GM12878 (cell line): ENCODE measurements at regions not wholly inside any gene's neighbourhood (a gene's known extent, or its start where the extent isn't known, plus 50 kb on each side); places are given as distances from the start of the nearest gene placed in this dataset.

ENCODE experiments used
- ATAC-seq: fragments of 200-7000 bp; cut with Tn5 transposase; 3 replicates; pipeline ENCODE4 v1.9.1; 2020; ENCODE audit warnings: mild to moderate bottlenecking, moderate library complexity
- BruUV-seq: library from RNA; stranded (reverse); fragments of 400-500 nt; replicated peaks from 2 replicates; lab custom pipeline; 2021; lab: Mats Ljungman, UMichigan
- CTCF ChIA-PET: fragments of 300-600 bp; sonication (Branson Sonifier 250); formaldehyde crosslinking; extraction: SDS; loops from one replicate; lab custom pipeline; 2021; ENCODE audit warnings: inconsistent platforms; lab: Yijun Ruan, JAX
- POLR2A ChIA-PET: fragments of 350-600 bp; formaldehyde crosslinking; extraction: SDS; loops from one replicate; lab custom pipeline; 2021; ENCODE audit warnings: inconsistent platforms; lab: Charles Lee
- RAD21 ChIA-PET: fragments of 300-600 bp; sonication (Branson Sonifier 250); formaldehyde crosslinking; loops from one replicate; lab custom pipeline; 2023; ENCODE audit warnings: antibody characterized with exemption; ENCODE audit not compliant: unreplicated experiment; lab: Charles Lee
- SMC1A ChIA-PET: fragments of 300-600 bp; sonication (Branson Sonifier 250); formaldehyde crosslinking; loops from one replicate; lab custom pipeline; 2023; ENCODE audit not compliant: unreplicated experiment, uncharacterized antibody; lab: Charles Lee
- DNase-seq: peaks from one replicate; pipeline ENCODE4 v3.0.0-alpha.2; 2011; ENCODE audit warnings: low read depth, low spot score
- FAIRE-seq: peaks from 3 replicates; lab custom pipeline; 2011; peaks lifted over from hg19 to GRCh38; lab: Jason Lieb, UNC
- H2AFZ ChIP-seq: 2 replicates; pipeline ENCODE4 v1.6.0; 2011; ENCODE audit warnings: low read depth, low read length, control low read depth; ENCODE audit not compliant: control insufficient read depth
- H3K27ac ChIP-seq: 2 replicates; pipeline ENCODE4 v1.5.1; 2011; ENCODE audit warnings: control low read depth; ENCODE audit not compliant: control insufficient read depth, insufficient read depth
- H3K27me3 ChIP-seq, 2 experiments: replicated peaks in 1 of 2; 2 replicates each; pipeline versions ENCODE4 v1.6.0 to v1.6.1; 2011; ENCODE audit warnings: low read length in 1 of 2; ENCODE audit not compliant: control insufficient read depth in 2 of 2, insufficient read depth in 2 of 2
- H3K36me3 ChIP-seq, 2 experiments: 2 replicates each; pipeline ENCODE4 v1.5.1; 2011; ENCODE audit warnings: low read length in 1 of 2; ENCODE audit not compliant: control insufficient read depth in 2 of 2, insufficient read depth in 2 of 2
- H3K4me1 ChIP-seq: 2 replicates; pipeline ENCODE4 v1.6.1; 2011; ENCODE audit warnings: mild to moderate bottlenecking, low read length, moderate library complexity, mixed read lengths; ENCODE audit not compliant: control insufficient read depth, insufficient read depth
- H3K4me2 ChIP-seq: 2 replicates; pipeline ENCODE4 v1.6.0; 2011; ENCODE audit warnings: control low read depth; ENCODE audit not compliant: control insufficient read depth, insufficient read depth
- H3K4me3 ChIP-seq: fragments of 200-600 bp; sonication (generic); 2 replicates; pipeline ENCODE4 v1.5.1; 2016
- H3K79me2 ChIP-seq: 2 replicates; pipeline ENCODE4 v1.6.0; 2011; ENCODE audit warnings: low read length; ENCODE audit not compliant: control insufficient read depth, insufficient read depth
- H3K9ac ChIP-seq: 2 replicates; pipeline ENCODE4 v1.8.0; 2011; ENCODE audit warnings: low read length, control low read depth, mixed read lengths; ENCODE audit not compliant: control insufficient read depth, insufficient read depth
- H3K9me3 ChIP-seq: replicated peaks from 3 replicates; pipeline ENCODE4 v1.5.1; 2011; ENCODE audit warnings: mild to moderate bottlenecking, low read length; ENCODE audit not compliant: control insufficient read depth, insufficient read depth
- H4K20me1 ChIP-seq: 2 replicates; pipeline ENCODE4 v1.6.0; 2011; ENCODE audit not compliant: control insufficient read depth, insufficient read depth
- MYB ChIP-seq: fragments of 150-350 bp; IDR thresholded peaks from 2 replicates; pipeline ENCODE4 v1.6.1; 2014; ENCODE audit warnings: mild to moderate bottlenecking, low read depth, low read length, borderline replicate concordance
- NFXL1 ChIP-seq: fragments of 450-650 bp; IDR thresholded peaks from 2 replicates; pipeline ENCODE4 v1.6.1; 2017; ENCODE audit warnings: antibody characterized with exemption, mild to moderate bottlenecking, borderline replicate concordance
- SREBF1 ChIP-seq: IDR thresholded peaks from 2 replicates; pipeline ENCODE4 v1.6.1; 2012; ENCODE audit warnings: mild to moderate bottlenecking, low read length
- STAT1 ChIP-seq: fragments of 450-650 bp; conservative IDR thresholded peaks from 2 replicates; pipeline ENCODE4 v1.6.1; 2014; ENCODE audit warnings: antibody characterized with exemption, mild to moderate bottlenecking
- YBX1 ChIP-seq: fragments of 450-650 bp; IDR thresholded peaks from 2 replicates; pipeline ENCODE4 v1.6.1; 2016; ENCODE audit warnings: antibody characterized with exemption
- YY1 ChIP-seq: IDR thresholded peaks from 2 replicates; pipeline ENCODE4 v1.6.1; 2011; ENCODE audit warnings: low read depth, mild to moderate bottlenecking, low read length
- ZNF384 ChIP-seq: IDR thresholded peaks from 2 replicates; pipeline ENCODE4 v1.6.1; 2012; ENCODE audit warnings: low read depth, mild to moderate bottlenecking, low read length, improper control_type of control experiment, borderline replicate concordance
- ZZZ3 ChIP-seq: IDR thresholded peaks from 2 replicates; pipeline ENCODE4 v1.6.1; 2011; ENCODE audit warnings: low read depth; ENCODE audit not compliant: control insufficient read depth, insufficient read length
- WGBS: methylation state at CpG from one replicate; pipeline ENCODE4 v1.1.6; 2016; ENCODE audit warnings: low lambda C conversion rate; ENCODE audit not compliant: insufficient replicate concordance, insufficient coverage; ENCODE audit errors: missing lambda C conversion rate; 5-methylcytosine and 5-hydroxymethylcytosine counted together
- in situ Hi-C: fragments of 300-500 bp; cut with MboI; formaldehyde crosslinking; loops from 9 replicates; pipeline ENCODE4 v1.14.3; 2018; ENCODE audit warnings: mixed read lengths
- intact Hi-C: fragments of 100-400 bp; cut with micrococcal nuclease; formaldehyde crosslinking; loops from one replicate; pipeline ENCODE4 v1.14.2; 2022; ENCODE audit not compliant: unreplicated experiment
- TF ChIP-seq, protein P1 (sequence below): fragments of 450-650 bp; IDR thresholded peaks from 2 replicates; pipeline ENCODE4 v1.6.1; 2014; ENCODE audit warnings: mild to moderate bottlenecking
- TF ChIP-seq, protein P2 (sequence below): fragments of 450-650 bp; IDR thresholded peaks from 2 replicates; pipeline ENCODE4 v1.6.1; 2016; ENCODE audit warnings: mild to moderate bottlenecking

DNA sequence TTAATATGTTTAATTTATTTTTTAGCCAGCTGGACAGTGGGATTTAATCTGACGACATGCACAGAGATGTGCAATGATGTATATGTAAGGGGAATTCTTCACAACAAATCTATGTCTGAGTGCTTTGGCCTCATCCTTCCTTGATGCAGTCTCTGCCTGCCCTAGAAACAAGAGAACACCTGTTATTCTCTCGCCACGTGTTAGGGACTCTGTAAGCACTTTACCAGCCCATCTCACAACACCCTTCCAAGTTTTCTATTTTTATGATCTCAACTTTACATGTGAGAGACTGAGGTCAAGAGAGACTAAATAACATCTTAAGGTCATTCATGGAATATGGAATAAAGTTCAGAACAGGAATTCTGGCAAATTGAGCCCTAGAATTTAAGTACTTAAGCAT is 123.0 kb upstream of the GAS1 start:
- intact Hi-C loops (no loop called here), in situ Hi-C loops (no loop called here)
- no peak overlapping the region for H3K4me2 ChIP-seq
- no peak overlapping the region for H3K27ac ChIP-seq
- no peak for DNase-seq
- no peak overlapping the region for H2AFZ ChIP-seq
- ATAC-seq: no peak
- H3K27me3 ChIP-seq: no peaks in the 10 kb centered on the region
- ChIA-PET RAD21 (no interaction called here), POLR2A (no interaction called here), CTCF (no interaction called here), SMC1A (no interaction called here)
- FAIRE-seq: no peak
- H3K4me3 ChIP-seq: no peak overlapping the region
- TF ChIP-seq MYB: no peak
- TF ChIP-seq ZNF384: no peak
- TF ChIP-seq SREBF1: no peak
- TF ChIP-seq, protein P1, sequence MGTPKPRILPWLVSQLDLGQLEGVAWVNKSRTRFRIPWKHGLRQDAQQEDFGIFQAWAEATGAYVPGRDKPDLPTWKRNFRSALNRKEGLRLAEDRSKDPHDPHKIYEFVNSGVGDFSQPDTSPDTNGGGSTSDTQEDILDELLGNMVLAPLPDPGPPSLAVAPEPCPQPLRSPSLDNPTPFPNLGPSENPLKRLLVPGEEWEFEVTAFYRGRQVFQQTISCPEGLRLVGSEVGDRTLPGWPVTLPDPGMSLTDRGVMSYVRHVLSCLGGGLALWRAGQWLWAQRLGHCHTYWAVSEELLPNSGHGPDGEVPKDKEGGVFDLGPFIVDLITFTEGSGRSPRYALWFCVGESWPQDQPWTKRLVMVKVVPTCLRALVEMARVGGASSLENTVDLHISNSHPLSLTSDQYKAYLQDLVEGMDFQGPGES: no peak
- no peak for TF ChIP-seq STAT1
- TF ChIP-seq, protein P2, sequence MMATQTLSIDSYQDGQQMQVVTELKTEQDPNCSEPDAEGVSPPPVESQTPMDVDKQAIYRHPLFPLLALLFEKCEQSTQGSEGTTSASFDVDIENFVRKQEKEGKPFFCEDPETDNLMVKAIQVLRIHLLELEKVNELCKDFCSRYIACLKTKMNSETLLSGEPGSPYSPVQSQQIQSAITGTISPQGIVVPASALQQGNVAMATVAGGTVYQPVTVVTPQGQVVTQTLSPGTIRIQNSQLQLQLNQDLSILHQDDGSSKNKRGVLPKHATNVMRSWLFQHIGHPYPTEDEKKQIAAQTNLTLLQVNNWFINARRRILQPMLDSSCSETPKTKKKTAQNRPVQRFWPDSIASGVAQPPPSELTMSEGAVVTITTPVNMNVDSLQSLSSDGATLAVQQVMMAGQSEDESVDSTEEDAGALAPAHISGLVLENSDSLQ: no peak
- no peak for TF ChIP-seq YY1
- TF ChIP-seq YBX1: no peak
- TF ChIP-seq NFXL1: no peak
- TF ChIP-seq ZZZ3: no peak
- H3K79me2 ChIP-seq: no peaks in the 10 kb centered on the region
- WGBS: 25% methylated on average over 3 of the region's 3 CpGs
- no peaks in the 10 kb centered on the region for H3K4me1 ChIP-seq
- no peak overlapping the region for H3K9ac ChIP-seq
- H3K36me3 ChIP-seq: no peaks in the 10 kb centered on the region
- no TSS peak for BruUV-seq
- no peaks in the 10 kb centered on the region for H4K20me1 ChIP-seq
- H3K9me3 ChIP-seq: no peaks in the 10 kb centered on the region
